Cardiac fibroblast (primary cell): ENCODE measurements at regions not wholly inside any gene's neighbourhood (a gene's known extent, or its start where the extent isn't known, plus 50 kb on each side); places are given as distances from the start of the nearest gene placed in this dataset.

Experiments used
- DNase-seq, 2 donors: peaks; one replicate each; pipeline versions ENCODE4 v3.0.0 to v3.0.0-alpha.2; 2010; ENCODE audit warnings: low read depth in 2 of 2
- H3K4me3 ChIP-seq, 2 donors: replicated peaks in 1 of 2; 1 replicate in 1 of 2; 2 replicates in 1 of 2; pipeline ENCODE4 v1.5.1; 2011; ENCODE audit warnings: low read depth in 2 of 2, low read length in 2 of 2, mild to moderate bottlenecking in 2 of 2, moderate library complexity in 1 of 2
- CTCF ChIP-seq: IDR thresholded peaks from one replicate; pipeline ENCODE4 v1.5.1; 2011; ENCODE audit warnings: low read depth, mild to moderate bottlenecking, low read length, inconsistent platforms

- peak in 1 of 2 donors; percentile 8 for DNase-seq
- no peak overlapping the region for H3K4me3 ChIP-seq
- no peak for TF ChIP-seq CTCF
Observed at GRCh38 chr16:13307255-13307654, 405.9 kb downstream of the SHISA9 start.

GRCh38 chr16:13307851-13308250 lies 406.5 kb downstream of the SHISA9 start:
- no peak for TF ChIP-seq CTCF
- H3K4me3 ChIP-seq = no peak overlapping the region
- DNase-seq = no peak

- no peak overlapping the region for H3K4me3 ChIP-seq
- DNase-seq = no peak
- no peak for TF ChIP-seq CTCF
Observed at GRCh38 chr16:13312063-13312462, 410.7 kb downstream of the SHISA9 start.

GRCh38 chr16:13313351-13313750 lies 412.0 kb downstream of the SHISA9 start:
- no peak overlapping the region for H3K4me3 ChIP-seq
- no peak for TF ChIP-seq CTCF
- no peak for DNase-seq

GRCh38 chr16:13314633-13315032 lies 413.2 kb downstream of the SHISA9 start:
- TF ChIP-seq CTCF = no peak

GRCh38 chr16:13315642-13316427 lies 414.4 kb downstream of the SHISA9 start:
- TF ChIP-seq CTCF = no peak
- DNase-seq = peak in 1 of 2 donors; percentile 0
- H3K4me3 ChIP-seq = no peak overlapping the region

More at GRCh38 chr16:13314633-13315032, 413.2 kb downstream of the SHISA9 start:
- DNase-seq = no peak
- H3K4me3 ChIP-seq = no peak overlapping the region

GRCh38 chr16:13322336-13322735 lies 420.9 kb downstream of the SHISA9 start:
- TF ChIP-seq CTCF = no peak
- no peak for DNase-seq
- H3K4me3 ChIP-seq = no peak overlapping the region
